Activated CD4-positive, alpha-beta T cell treated with anti-CD3 and anti-CD28 coated beads, Interleukin-2, amount 10 ng/mL, durations not matched to agents 7 days and 5 days (primary cell): ENCODE measurements at regions not wholly inside any gene's neighbourhood (a gene's known extent, or its start where the extent isn't known, plus 50 kb on each side); places are given as distances from the start of the nearest gene placed in this dataset.

Source experiments
- CTCF ChIA-PET: fragments of 350-600 bp; sonication (Branson Sonifier 250); formaldehyde crosslinking; loops from one replicate; lab custom pipeline; 2021; ENCODE audit warnings: antibody characterized with exemption; lab: Charles Lee
- POLR2A ChIA-PET: fragments of 350-600 bp; sonication (Branson Sonifier 250); formaldehyde crosslinking; loops from one replicate; lab custom pipeline; 2021; ENCODE audit warnings: antibody characterized with exemption; lab: Charles Lee
- DNase-seq: peaks from one replicate; pipeline ENCODE4 v3.0.0-alpha.2; 2020
- H3K27ac Mint-ChIP-seq: one replicate; pipeline ENCODE4 v1.8.0; 2021; ENCODE audit warnings: mild to moderate bottlenecking, moderate library complexity, mixed read lengths
- H3K27me3 Mint-ChIP-seq: one replicate; pipeline ENCODE4 v1.8.0; 2021; ENCODE audit warnings: mixed read lengths
- H3K36me3 Mint-ChIP-seq: one replicate; pipeline ENCODE4 v1.8.0; 2021; ENCODE audit warnings: low read depth, mixed read lengths
- H3K4me1 Mint-ChIP-seq: one replicate; pipeline ENCODE4 v1.8.0; 2021; ENCODE audit warnings: mixed read lengths
- H3K4me3 Mint-ChIP-seq: one replicate; pipeline ENCODE4 v1.8.0; 2021; ENCODE audit warnings: mild to moderate bottlenecking, moderate library complexity, mixed read lengths
- H3K9me3 Mint-ChIP-seq: one replicate; pipeline ENCODE4 v1.8.0; 2021; ENCODE audit warnings: mixed read lengths

GRCh38 chr3:167958141-167958540, 137.6 kb downstream of the GOLIM4 start:
- CTCF ChIA-PET, result interaction anchor here (0.9 kb wide), 1 partner anchor 82 kb away, joined by 3 read pairs; no protein-coding TSS in a partner anchor

GRCh38 chr3:167952969-167953368, 142.8 kb downstream of the GOLIM4 start:
- H3K27me3 Mint-ChIP-seq, result no peaks in the 10 kb centered on the region
- POLR2A ChIA-PET, result no interaction called here
- DNase-seq, result no peak
- H3K4me1 Mint-ChIP-seq, result no peaks in the 10 kb centered on the region
- no peaks in the 10 kb centered on the region for H3K36me3 Mint-ChIP-seq
- no peak overlapping the region for H3K27ac Mint-ChIP-seq
- CTCF ChIA-PET, result no interaction called here
- no peaks in the 10 kb centered on the region for H3K9me3 Mint-ChIP-seq
- no peak overlapping the region for H3K4me3 Mint-ChIP-seq

More at GRCh38 chr3:167958141-167958540, 137.6 kb downstream of the GOLIM4 start:
- Mint-ChIP-seq H3K9me3 (no peaks in the 10 kb centered on the region), H3K4me1 (no peaks in the 10 kb centered on the region), H3K27ac (no peak overlapping the region), H3K27me3 (no peaks in the 10 kb centered on the region), H3K4me3 (no peak overlapping the region), H3K36me3 (no peaks in the 10 kb centered on the region)
- DNase-seq, result no peak
- POLR2A ChIA-PET, result no interaction called here

GRCh38 chr3:167950212-167950611, 145.5 kb downstream of the GOLIM4 start:
- no peaks in the 10 kb centered on the region for H3K27me3 Mint-ChIP-seq
- H3K36me3 Mint-ChIP-seq, result no peaks in the 10 kb centered on the region
- H3K4me1 Mint-ChIP-seq, result no peaks in the 10 kb centered on the region
- no peak overlapping the region for H3K4me3 Mint-ChIP-seq
- no peak for DNase-seq
- ChIA-PET CTCF (no interaction called here), POLR2A (no interaction called here)
- H3K27ac Mint-ChIP-seq, result no peak overlapping the region
- H3K9me3 Mint-ChIP-seq, result no peaks in the 10 kb centered on the region

- no peaks in the 10 kb centered on the region for H3K4me1 Mint-ChIP-seq
- no peak for DNase-seq
- no peaks in the 10 kb centered on the region for H3K9me3 Mint-ChIP-seq
These were observed 154.3 kb downstream of the GOLIM4 start for GRCh38 chr3:167941234-167941995.

GRCh38 chr3:167940241-167940640, 155.5 kb downstream of the GOLIM4 start:
- H3K27ac Mint-ChIP-seq, result no peak overlapping the region
- no peaks in the 10 kb centered on the region for H3K4me1 Mint-ChIP-seq
- CTCF ChIA-PET, result no interaction called here
- H3K27me3 Mint-ChIP-seq, result peaks cover 7% of the 10 kb centered on the region
- no peak overlapping the region for H3K4me3 Mint-ChIP-seq
- POLR2A ChIA-PET, result no interaction called here
- H3K36me3 Mint-ChIP-seq, result no peaks in the 10 kb centered on the region
- no peaks in the 10 kb centered on the region for H3K9me3 Mint-ChIP-seq
- DNase-seq, result no peak

More at GRCh38 chr3:167941234-167941995, 154.3 kb downstream of the GOLIM4 start:
- no peaks in the 10 kb centered on the region for H3K36me3 Mint-ChIP-seq
- no peak overlapping the region for H3K27ac Mint-ChIP-seq
- peaks cover 7% of the 10 kb centered on the region for H3K27me3 Mint-ChIP-seq
- CTCF ChIA-PET, result no interaction called here
- H3K4me3 Mint-ChIP-seq, result no peak overlapping the region
- POLR2A ChIA-PET, result no interaction called here

- CTCF ChIA-PET, result no interaction called here
- Mint-ChIP-seq H3K27me3 (peaks cover 6% of the 10 kb centered on the region), H3K27ac (no peak overlapping the region), H3K4me1 (no peaks in the 10 kb centered on the region), H3K36me3 (no peaks in the 10 kb centered on the region), H3K9me3 (no peaks in the 10 kb centered on the region), H3K4me3 (no peak overlapping the region)
- DNase-seq, result no peak
- POLR2A ChIA-PET, result no interaction called here
These were observed 157.2 kb downstream of the GOLIM4 start for GRCh38 chr3:167938516-167938915.

GRCh38 chr3:167936019-167936418, 159.7 kb downstream of the GOLIM4 start:
- Mint-ChIP-seq H3K27me3 (peaks cover 3% of the 10 kb centered on the region), H3K27ac (no peak overlapping the region), H3K36me3 (no peaks in the 10 kb centered on the region), H3K9me3 (no peaks in the 10 kb centered on the region), H3K4me3 (no peak overlapping the region), H3K4me1 (no peaks in the 10 kb centered on the region)
- ChIA-PET CTCF (interaction anchor here (1.0 kb wide), 1 partner anchor 13 kb away, joined by 3 read pairs; no protein-coding TSS in a partner anchor), POLR2A (no interaction called here)
- DNase-seq, result no peak

- ChIA-PET CTCF (interaction anchor here (1.2 to 1.4 kb wide), 2 partner anchors 15 to 21 kb away, joined by 3 to 4 read pairs; no protein-coding TSS in a partner anchor), POLR2A (no interaction called here)
- H3K4me3 Mint-ChIP-seq, result no peak overlapping the region
- no peaks in the 10 kb centered on the region for H3K4me1 Mint-ChIP-seq
- no peaks in the 10 kb centered on the region for H3K36me3 Mint-ChIP-seq
- no peak for DNase-seq
- no peak overlapping the region for H3K27ac Mint-ChIP-seq
- H3K27me3 Mint-ChIP-seq, result no peaks in the 10 kb centered on the region
- no peaks in the 10 kb centered on the region for H3K9me3 Mint-ChIP-seq
These were observed 165.3 kb downstream of the GOLIM4 start for GRCh38 chr3:167930453-167930852.

GRCh38 chr3:167929968-167930367, 165.8 kb downstream of the GOLIM4 start:
- Mint-ChIP-seq H3K9me3 (no peaks in the 10 kb centered on the region), H3K36me3 (no peaks in the 10 kb centered on the region), H3K4me3 (no peak overlapping the region), H3K4me1 (no peaks in the 10 kb centered on the region), H3K27ac (no peak overlapping the region), H3K27me3 (no peaks in the 10 kb centered on the region)
- no peak for DNase-seq
- ChIA-PET POLR2A (no interaction called here), CTCF (interaction anchor here (1.2 to 1.4 kb wide), 2 partner anchors 16 to 21 kb away, joined by 3 to 4 read pairs; no protein-coding TSS in a partner anchor)

GRCh38 chr3:167928381-167928780, 167.3 kb downstream of the GOLIM4 start:
- POLR2A ChIA-PET, result no interaction called here

GRCh38 chr3:167920747-167921146, 175.0 kb downstream of the GOLIM4 start:
- Mint-ChIP-seq H3K27ac (no peak overlapping the region), H3K4me3 (no peak overlapping the region), H3K36me3 (no peaks in the 10 kb centered on the region), H3K27me3 (peaks cover 6% of the 10 kb centered on the region), H3K9me3 (no peaks in the 10 kb centered on the region), H3K4me1 (no peaks in the 10 kb centered on the region)
- DNase-seq, result no peak
- CTCF ChIA-PET, result no interaction called here
- POLR2A ChIA-PET, result no interaction called here

More at GRCh38 chr3:167928381-167928780, 167.3 kb downstream of the GOLIM4 start:
- Mint-ChIP-seq H3K4me1 (no peaks in the 10 kb centered on the region), H3K27ac (no peak overlapping the region), H3K9me3 (no peaks in the 10 kb centered on the region), H3K36me3 (no peaks in the 10 kb centered on the region), H3K27me3 (peaks cover 2% of the 10 kb centered on the region), H3K4me3 (no peak overlapping the region)
- DNase-seq, result no peak
- CTCF ChIA-PET, result interaction anchor here (1.7 kb wide), 1 partner anchor 113 kb away, joined by 4 read pairs; no protein-coding TSS in a partner anchor

GRCh38 chr3:167919590-167919989, 176.1 kb downstream of the GOLIM4 start:
- CTCF ChIA-PET, result no interaction called here
- Mint-ChIP-seq H3K27ac (no peak overlapping the region), H3K27me3 (peaks cover 6% of the 10 kb centered on the region), H3K36me3 (no peaks in the 10 kb centered on the region), H3K4me3 (no peak overlapping the region), H3K9me3 (no peaks in the 10 kb centered on the region), H3K4me1 (no peaks in the 10 kb centered on the region)
- no peak for DNase-seq
- POLR2A ChIA-PET, result no interaction called here

- H3K4me3 Mint-ChIP-seq, result no peak overlapping the region
- H3K9me3 Mint-ChIP-seq, result no peaks in the 10 kb centered on the region
- no peaks in the 10 kb centered on the region for H3K36me3 Mint-ChIP-seq
- no peaks in the 10 kb centered on the region for H3K4me1 Mint-ChIP-seq
- H3K27ac Mint-ChIP-seq, result no peak overlapping the region
- DNase-seq, result no peak
- peaks cover 4% of the 10 kb centered on the region for H3K27me3 Mint-ChIP-seq
- POLR2A ChIA-PET, result no interaction called here
- CTCF ChIA-PET, result no interaction called here
These were observed 177.0 kb downstream of the GOLIM4 start for GRCh38 chr3:167918686-167919085.
